Panc1 (cell line): ENCODE measurements at regions not wholly inside any gene's neighbourhood (a gene's known extent, or its start where the extent isn't known, plus 50 kb on each side); places are given as distances from the start of the nearest gene placed in this dataset.

Source experiments
- CTCF ChIP-seq: fragments of 450-650 bp; IDR thresholded peaks from 2 replicates; pipeline ENCODE4 v1.5.1; 2017; ENCODE audit warnings: mild to moderate bottlenecking
- REST ChIP-seq, 2 experiments: IDR thresholded peaks; 2 replicates each; pipeline ENCODE4 v1.6.1; 2011 to 2012; ENCODE audit warnings: low read depth in 2 of 2, control low read depth in 1 of 2, low read length in 1 of 2, mild to moderate bottlenecking in 1 of 2, moderate library complexity in 1 of 2; ENCODE audit not compliant: insufficient read depth in 1 of 2

- TF ChIP-seq REST (IDR thresholded peaks at IDR 0.05; ENCODE audit: insufficient read depth in 1 of 2, low read depth in 2 of 2, low read length in 1 of 2) (no peak), CTCF (no peak)
Observed at GRCh38 chr2:7241041-7241745, 324.0 kb downstream of the RNF144A start.
